ENCODE measurements at regions not wholly inside any gene's neighbourhood (a gene's known extent, or its start where the extent isn't known, plus 50 kb on each side); places are given as distances from the start of the nearest gene placed in this dataset.

- no peak overlapping the region for H3K4me2 ChIP-seq
Observed at GRCh38 chr14:34003691-34004090, 52.8 kb upstream of the EGLN3 start.

GRCh38 chr14:34003082-34003668, 52.3 kb upstream of the EGLN3 start:
- Histone ChIP-seq H2AFZ (ENCODE audit: low read depth) (no peak overlapping the region), H3K4me3 (IDR thresholded peaks at IDR 0.05; ENCODE audit: insufficient read depth, low read depth, low read length) (no peak overlapping the region), H3K27ac (no peak overlapping the region), H4K20me1 (ENCODE audit: insufficient read depth) (no peaks in the 10 kb centered on the region), H3K4me2 (no peak overlapping the region), H3K4me1 (ENCODE audit: low read depth, poor library complexity, severe bottlenecking) (no peaks in the 10 kb centered on the region), H3K79me2 (ENCODE audit: insufficient read depth, low read depth) (no peaks in the 10 kb centered on the region), H3K9ac (no peak overlapping the region), H3K27me3 (ENCODE audit: insufficient read depth, low read depth) (no peaks in the 10 kb centered on the region), H3K36me3 (ENCODE audit: insufficient read depth) (no peaks in the 10 kb centered on the region)
- TF ChIP-seq CTCF (conservative IDR thresholded peaks at IDR 0.05; ENCODE audit: low read depth, low read length), result no peak

More at GRCh38 chr14:34003691-34004090, 52.8 kb upstream of the EGLN3 start:
- TF ChIP-seq CTCF (conservative IDR thresholded peaks at IDR 0.05; ENCODE audit: low read depth, low read length), result no peak
- no peak overlapping the region for H3K9ac ChIP-seq
- no peaks in the 10 kb centered on the region for H3K27me3 ChIP-seq (ENCODE audit: insufficient read depth, low read depth)
- H3K4me1 ChIP-seq (ENCODE audit: low read depth, poor library complexity, severe bottlenecking), result no peaks in the 10 kb centered on the region
- H3K27ac ChIP-seq, result no peak overlapping the region
- H4K20me1 ChIP-seq (ENCODE audit: insufficient read depth), result no peaks in the 10 kb centered on the region
- H2AFZ ChIP-seq (ENCODE audit: low read depth), result no peak overlapping the region
- H3K36me3 ChIP-seq (ENCODE audit: insufficient read depth), result no peaks in the 10 kb centered on the region
- no peak overlapping the region for H3K4me3 ChIP-seq (IDR thresholded peaks at IDR 0.05; ENCODE audit: insufficient read depth, low read depth, low read length)
- H3K79me2 ChIP-seq (ENCODE audit: insufficient read depth, low read depth), result no peaks in the 10 kb centered on the region

Data from KMS-11 (cell line).